Right atrium auricular region (tissue), 2 donors: ENCODE measurements at regions not wholly inside any gene's neighbourhood (a gene's known extent, or its start where the extent isn't known, plus 50 kb on each side); places are given as distances from the start of the nearest gene placed in this dataset.

Experiments used
- DNase-seq: peaks from one replicate; pipeline ENCODE4 v3.0.0-alpha.2; 2019; ENCODE audit warnings: low spot score
- H3K27ac ChIP-seq, 2 donors: fragments of 200-600 bp; sonication (generic); 1 replicate in 1 of 2; 2 replicates in 1 of 2; pipeline ENCODE4 v1.5.1; 2016 to 2019
- H3K27me3 ChIP-seq, 2 donors: fragments of 200-600 bp; sonication (generic); one replicate each; pipeline versions ENCODE4 v1.5.1 to v1.6.0; 2017 to 2019
- H3K36me3 ChIP-seq: fragments of 200-600 bp; sonication (generic); one replicate; pipeline ENCODE4 v1.5.1; 2016
- H3K4me1 ChIP-seq, 2 donors: fragments of 200-600 bp; sonication (generic); one replicate each; pipeline versions ENCODE4 v1.5.1 to v1.6.0; 2017 to 2019
- H3K4me3 ChIP-seq, 2 donors: fragments of 200-600 bp; sonication (generic); 1 replicate in 1 of 2; 2 replicates in 1 of 2; pipeline ENCODE4 v1.5.1; 2017 to 2019; ENCODE audit warnings: mild to moderate bottlenecking in 1 of 2, moderate library complexity in 1 of 2
- H3K9me3 ChIP-seq, 2 donors: fragments of 200-600 bp; sonication (generic); one replicate each; pipeline ENCODE4 v1.5.1; 2019
- TF ChIP-seq, protein P1 (sequence below), 2 donors: fragments of 200-600 bp; sonication (generic); IDR thresholded peaks; one replicate each; pipeline ENCODE4 v1.5.1; 2019; ENCODE audit warnings: antibody characterized with exemption in 2 of 2

DNA sequence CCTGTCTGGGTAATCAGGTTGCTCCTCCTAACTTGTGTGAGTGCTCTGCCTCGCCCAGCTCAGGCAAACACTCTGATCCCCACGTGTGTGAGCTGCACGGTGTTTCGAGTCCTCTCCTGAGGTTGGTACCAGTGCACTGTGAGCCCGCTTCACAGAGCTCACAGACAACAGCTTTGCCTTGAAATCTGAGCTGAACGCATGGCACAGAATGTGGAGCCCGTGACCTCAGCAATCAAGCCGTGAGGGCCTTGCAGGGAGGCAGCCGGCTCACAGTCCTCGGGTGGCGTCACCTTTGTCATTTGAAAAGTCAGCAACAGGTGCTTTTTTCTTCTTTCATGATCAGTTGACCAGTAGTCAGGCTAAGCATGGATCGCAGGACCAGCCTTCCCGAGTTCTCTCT, 60.2 kb upstream of the ADGRA1 start:
- H3K27ac ChIP-seq: no peak overlapping the region
- H3K27me3 ChIP-seq: no peaks in the 10 kb centered on the region
- no peak overlapping the region for H3K4me3 ChIP-seq
- TF ChIP-seq, protein P1, sequence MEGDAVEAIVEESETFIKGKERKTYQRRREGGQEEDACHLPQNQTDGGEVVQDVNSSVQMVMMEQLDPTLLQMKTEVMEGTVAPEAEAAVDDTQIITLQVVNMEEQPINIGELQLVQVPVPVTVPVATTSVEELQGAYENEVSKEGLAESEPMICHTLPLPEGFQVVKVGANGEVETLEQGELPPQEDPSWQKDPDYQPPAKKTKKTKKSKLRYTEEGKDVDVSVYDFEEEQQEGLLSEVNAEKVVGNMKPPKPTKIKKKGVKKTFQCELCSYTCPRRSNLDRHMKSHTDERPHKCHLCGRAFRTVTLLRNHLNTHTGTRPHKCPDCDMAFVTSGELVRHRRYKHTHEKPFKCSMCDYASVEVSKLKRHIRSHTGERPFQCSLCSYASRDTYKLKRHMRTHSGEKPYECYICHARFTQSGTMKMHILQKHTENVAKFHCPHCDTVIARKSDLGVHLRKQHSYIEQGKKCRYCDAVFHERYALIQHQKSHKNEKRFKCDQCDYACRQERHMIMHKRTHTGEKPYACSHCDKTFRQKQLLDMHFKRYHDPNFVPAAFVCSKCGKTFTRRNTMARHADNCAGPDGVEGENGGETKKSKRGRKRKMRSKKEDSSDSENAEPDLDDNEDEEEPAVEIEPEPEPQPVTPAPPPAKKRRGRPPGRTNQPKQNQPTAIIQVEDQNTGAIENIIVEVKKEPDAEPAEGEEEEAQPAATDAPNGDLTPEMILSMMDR (IDR thresholded peaks at IDR 0.05): no peak
- H3K9me3 ChIP-seq: no peaks in the 10 kb centered on the region
- H3K36me3 ChIP-seq: no peaks in the 10 kb centered on the region
- no peak for DNase-seq
- H3K4me1 ChIP-seq: no peaks in the 10 kb centered on the region

DNA sequence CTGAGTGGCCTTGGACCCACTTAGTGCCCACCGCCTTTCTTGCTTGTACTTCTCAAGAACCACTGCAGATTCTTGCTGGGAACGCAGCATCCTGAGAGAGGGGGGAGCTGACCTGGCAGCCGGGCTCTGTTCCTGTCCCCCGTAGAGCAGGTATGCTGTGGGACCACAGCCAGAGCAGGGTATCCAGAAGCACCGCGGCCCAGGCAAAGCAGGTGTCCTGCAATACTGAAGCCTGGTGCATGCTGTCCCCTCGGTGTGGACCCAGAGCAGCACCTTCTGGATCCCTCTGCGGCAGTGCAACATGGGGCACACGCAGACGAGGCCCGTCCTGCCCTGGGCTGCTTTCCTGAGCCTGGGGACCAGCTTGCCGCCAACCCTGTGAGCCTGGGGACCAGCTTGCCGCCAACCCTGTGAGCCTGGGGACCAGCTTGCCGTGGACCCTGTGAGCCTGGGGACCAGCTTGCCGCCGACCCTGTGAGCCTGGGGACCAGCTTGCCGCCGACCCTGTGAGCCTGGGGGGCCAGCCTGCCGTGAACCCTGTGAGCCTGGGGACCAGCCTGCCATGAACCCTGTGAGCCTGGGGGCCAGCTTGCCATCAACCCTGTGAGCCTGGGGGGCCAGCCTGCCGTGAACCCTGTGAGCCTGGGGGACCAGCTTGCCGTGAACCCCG, 60.9 kb upstream of the ADGRA1 start:
- Histone ChIP-seq H3K4me3 (no peak overlapping the region), H3K9me3 (no peaks in the 10 kb centered on the region), H3K36me3 (no peaks in the 10 kb centered on the region), H3K27ac (no peak overlapping the region), H3K4me1 (no peaks in the 10 kb centered on the region), H3K27me3 (no peaks in the 10 kb centered on the region)
- no peak for DNase-seq
- TF ChIP-seq, protein P1 (IDR thresholded peaks at IDR 0.05): no peak

DNA sequence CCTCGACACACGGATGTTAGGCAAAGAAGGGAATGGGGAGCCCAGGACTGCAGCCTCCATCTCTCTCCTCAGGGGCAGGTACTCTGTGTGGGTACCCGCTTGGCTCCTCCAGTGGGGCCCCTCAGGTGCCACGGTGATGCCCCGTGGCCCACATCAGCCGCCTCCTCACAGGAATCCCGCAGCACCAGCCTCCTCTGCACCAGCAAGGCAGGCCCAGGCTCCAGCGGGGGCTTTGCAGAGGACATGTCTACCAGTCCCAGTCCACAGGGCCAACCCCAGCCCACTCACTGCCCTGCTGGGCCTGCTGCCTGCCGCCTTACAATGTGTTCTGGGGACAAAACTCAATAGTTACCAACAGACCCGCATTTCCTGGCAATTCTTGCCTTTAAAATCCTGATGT, 61.6 kb upstream of the ADGRA1 start:
- no peaks in the 10 kb centered on the region for H3K9me3 ChIP-seq
- no peak for DNase-seq
- H3K4me1 ChIP-seq: no peaks in the 10 kb centered on the region
- TF ChIP-seq, protein P1 (IDR thresholded peaks at IDR 0.05): no peak
- no peak overlapping the region for H3K27ac ChIP-seq
- H3K27me3 ChIP-seq: no peaks in the 10 kb centered on the region
- no peak overlapping the region for H3K4me3 ChIP-seq
- no peaks in the 10 kb centered on the region for H3K36me3 ChIP-seq

DNA sequence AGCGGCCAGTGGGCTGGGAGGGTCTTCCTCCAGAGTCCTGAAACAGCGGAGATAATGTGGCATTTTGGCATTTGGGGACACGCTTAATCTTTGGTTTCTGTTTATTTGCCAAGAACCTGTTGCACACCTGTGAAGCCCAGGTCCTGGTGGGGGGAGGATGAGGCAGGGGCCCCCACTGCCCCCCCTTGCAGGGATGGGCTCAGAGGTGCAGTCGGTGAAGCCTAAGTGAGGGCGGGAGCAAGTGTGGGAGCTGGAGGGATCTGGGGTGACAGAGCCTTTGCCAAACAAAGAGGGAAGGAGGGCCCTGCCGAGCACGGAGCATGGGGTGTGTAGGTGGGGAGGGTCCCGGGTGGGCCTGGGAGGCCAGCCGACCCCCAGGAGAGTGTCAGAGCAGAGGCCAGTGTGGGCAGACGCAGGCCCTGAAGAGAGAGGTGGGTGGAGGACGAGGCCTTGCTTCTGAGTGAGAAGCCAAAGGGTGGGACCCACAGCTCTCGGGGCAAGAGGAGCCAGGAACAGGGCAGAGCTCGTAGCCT, 62.1 kb upstream of the ADGRA1 start:
- Histone ChIP-seq H3K27me3 (no peaks in the 10 kb centered on the region), H3K27ac (no peak overlapping the region), H3K4me3 (no peak overlapping the region), H3K4me1 (no peaks in the 10 kb centered on the region), H3K36me3 (no peaks in the 10 kb centered on the region), H3K9me3 (no peaks in the 10 kb centered on the region)
- TF ChIP-seq, protein P1 (IDR thresholded peaks at IDR 0.05): no peak
- DNase-seq: no peak

DNA sequence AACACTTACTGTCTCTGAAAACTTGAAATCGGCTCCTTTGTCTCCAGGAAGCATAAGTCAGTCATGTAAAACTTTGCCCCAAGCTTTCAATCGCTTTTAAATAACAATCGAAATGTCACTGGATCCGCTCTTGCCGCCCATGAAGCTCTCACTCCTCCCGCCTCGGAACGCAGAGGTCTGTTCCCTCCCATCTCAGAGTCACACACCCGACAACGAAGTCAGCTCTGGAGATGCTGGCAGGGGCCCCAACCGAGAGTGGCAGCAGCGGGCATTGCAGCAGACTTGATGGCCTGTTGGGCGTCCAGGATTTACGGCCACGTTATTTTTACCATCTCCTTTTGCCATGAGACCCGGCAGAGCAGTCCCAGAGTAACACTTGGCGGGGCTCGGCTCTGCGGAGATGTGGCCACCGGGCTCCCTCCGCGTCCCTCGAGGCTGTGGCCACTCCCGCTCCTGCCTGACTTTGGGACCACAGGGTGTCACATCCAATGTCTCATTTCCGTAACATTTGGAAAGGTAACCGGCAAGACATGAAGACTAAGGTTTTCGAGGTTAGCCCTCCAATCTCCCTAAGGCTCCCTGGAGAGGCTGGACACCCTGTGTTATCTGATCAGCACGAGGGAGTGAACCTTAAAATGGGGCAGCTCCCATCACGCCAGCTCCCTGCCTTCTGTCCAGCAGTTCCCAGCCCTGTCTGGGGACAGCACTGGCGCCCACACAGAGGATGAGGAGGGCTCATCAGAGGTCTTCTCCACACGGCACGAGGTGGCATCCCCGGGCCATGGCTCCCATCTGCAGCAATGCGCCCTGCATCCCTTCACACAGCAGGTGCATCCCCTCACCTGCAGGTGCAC, 62.8 kb upstream of the ADGRA1 start:
- no peaks in the 10 kb centered on the region for H3K36me3 ChIP-seq
- TF ChIP-seq, protein P1 (IDR thresholded peaks at IDR 0.05): no peak
- no peaks in the 10 kb centered on the region for H3K4me1 ChIP-seq
- no peak overlapping the region for H3K27ac ChIP-seq
- H3K9me3 ChIP-seq: no peaks in the 10 kb centered on the region
- DNase-seq: no peak
- no peak overlapping the region for H3K4me3 ChIP-seq
- H3K27me3 ChIP-seq: no peaks in the 10 kb centered on the region
